ENCODE measurements at regions not wholly inside any gene's neighbourhood (a gene's known extent, or its start where the extent isn't known, plus 50 kb on each side); places are given as distances from the start of the nearest gene placed in this dataset.

DNA sequence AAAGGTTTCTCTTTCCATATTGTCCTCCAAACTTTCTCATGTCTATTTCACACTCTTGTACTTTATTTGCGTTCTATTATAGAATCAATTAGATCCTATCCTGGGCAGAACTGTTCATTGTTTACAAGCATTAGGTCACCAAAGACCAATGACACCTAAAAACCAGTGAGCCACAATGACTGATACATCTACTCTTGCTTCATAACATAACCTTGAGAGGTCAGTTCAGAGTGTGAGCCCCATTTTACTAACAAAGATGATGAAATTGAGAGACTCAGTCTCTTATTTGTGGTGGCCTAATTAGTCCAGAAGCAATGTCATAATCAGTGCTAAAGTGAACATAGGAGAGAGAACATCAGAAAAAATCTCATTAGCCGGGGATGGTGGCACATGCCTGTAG, 248.9 kb upstream of the RBBP8 start:
- H3K9ac ChIP-seq (ENCODE audit: low read length in 2 of 2) = no peak overlapping the region
- no peaks in the 10 kb centered on the region for H3K27me3 ChIP-seq (ENCODE audit: control insufficient read depth in 1 of 2, insufficient read depth in 2 of 2, low read length in 2 of 2)
- H3K9me3 ChIP-seq (ENCODE audit: control insufficient read depth in 2 of 2, low read length in 2 of 2) = no peaks in the 10 kb centered on the region
- H3K4me3 ChIP-seq (ENCODE audit: low read length in 2 of 2) = no peak overlapping the region
- peak overlapping the region; percentile 62 for H3K27ac ChIP-seq (ENCODE audit: low read length)
- no peaks in the 10 kb centered on the region for H3K36me3 ChIP-seq (ENCODE audit: control insufficient read depth in 2 of 2, insufficient read depth in 2 of 2, low read length in 2 of 2)
- H3K4me1 ChIP-seq (ENCODE audit: control insufficient read depth, insufficient read depth, low read length) = peaks cover 20% of the 10 kb centered on the region

DNA sequence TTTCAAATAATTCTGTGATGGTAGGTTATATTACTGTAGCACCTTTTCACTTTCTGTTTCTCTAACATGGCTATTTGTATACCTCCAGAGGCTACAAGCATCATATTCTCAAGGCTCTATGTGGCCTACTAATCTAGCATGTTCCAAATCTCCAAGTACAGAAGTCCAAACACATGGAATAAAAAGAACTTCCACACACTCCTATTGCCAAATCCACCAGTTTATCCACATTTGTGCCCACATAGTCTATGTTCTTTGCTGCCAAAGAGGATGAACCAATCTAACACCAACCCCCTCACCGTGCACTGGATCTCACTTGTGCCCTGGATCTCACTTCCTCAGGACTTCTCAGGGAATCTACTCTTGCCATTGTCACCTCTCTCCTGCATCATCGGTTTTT, 247.3 kb upstream of the RBBP8 start:
- Histone ChIP-seq H3K9ac (ENCODE audit: low read length in 2 of 2) (no peak overlapping the region), H3K27ac (ENCODE audit: low read length) (no peak overlapping the region), H3K27me3 (ENCODE audit: control insufficient read depth in 1 of 2, insufficient read depth in 2 of 2, low read length in 2 of 2) (no peaks in the 10 kb centered on the region), H3K4me3 (ENCODE audit: low read length in 2 of 2) (no peak overlapping the region), H3K9me3 (ENCODE audit: control insufficient read depth in 2 of 2, low read length in 2 of 2) (no peaks in the 10 kb centered on the region), H3K36me3 (ENCODE audit: control insufficient read depth in 2 of 2, insufficient read depth in 2 of 2, low read length in 2 of 2) (no peaks in the 10 kb centered on the region), H3K4me1 (ENCODE audit: control insufficient read depth, insufficient read depth, low read length) (peaks cover 20% of the 10 kb centered on the region)

DNA sequence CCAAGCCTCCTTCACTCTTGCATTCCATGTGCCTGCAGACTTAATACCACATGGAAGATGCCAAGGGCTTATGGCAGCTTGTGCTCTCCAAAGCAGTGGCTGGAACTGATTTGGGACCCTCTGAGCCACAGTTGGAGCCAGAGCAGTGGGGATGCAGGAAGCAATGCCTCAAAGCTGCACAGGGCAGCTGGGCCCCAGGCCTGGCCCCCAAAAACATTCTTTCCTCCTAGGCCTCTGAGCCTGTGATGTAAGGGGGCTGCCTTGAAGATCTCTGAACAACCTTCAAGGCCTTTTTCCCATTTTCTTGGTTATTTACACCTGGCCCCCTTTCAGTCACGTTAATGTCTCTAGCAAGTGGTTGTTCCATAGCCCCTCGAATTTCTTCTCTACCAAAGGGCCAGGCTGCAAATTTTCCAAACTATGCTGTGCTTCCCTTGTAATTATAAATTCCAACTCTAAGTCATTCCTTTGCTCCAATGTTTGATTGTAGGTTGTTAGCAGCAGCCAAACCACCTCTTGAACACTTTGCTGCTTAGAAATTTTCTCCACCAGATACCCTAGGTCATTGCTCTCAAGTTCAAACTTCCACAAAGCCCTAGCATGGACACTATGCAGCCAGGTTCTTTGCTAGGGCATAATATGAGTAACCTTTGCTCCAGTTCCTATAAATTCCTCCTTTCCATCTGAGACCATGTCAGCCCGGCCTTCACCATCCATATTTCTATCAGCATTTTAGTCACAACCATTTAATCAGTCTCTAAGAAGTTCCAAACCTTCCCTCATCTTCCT, 245.0 kb upstream of the RBBP8 start:
- Histone ChIP-seq H3K9me3 (ENCODE audit: control insufficient read depth in 2 of 2, low read length in 2 of 2) (no peaks in the 10 kb centered on the region), H3K4me3 (ENCODE audit: low read length in 2 of 2) (no peak overlapping the region), H3K9ac (ENCODE audit: low read length in 2 of 2) (no peak overlapping the region), H3K27ac (ENCODE audit: low read length) (no peak overlapping the region), H3K27me3 (ENCODE audit: control insufficient read depth in 1 of 2, insufficient read depth in 2 of 2, low read length in 2 of 2) (no peaks in the 10 kb centered on the region), H3K36me3 (ENCODE audit: control insufficient read depth in 2 of 2, insufficient read depth in 2 of 2, low read length in 2 of 2) (no peaks in the 10 kb centered on the region), H3K4me1 (ENCODE audit: control insufficient read depth, insufficient read depth, low read length) (peaks cover 8% of the 10 kb centered on the region)

DNA sequence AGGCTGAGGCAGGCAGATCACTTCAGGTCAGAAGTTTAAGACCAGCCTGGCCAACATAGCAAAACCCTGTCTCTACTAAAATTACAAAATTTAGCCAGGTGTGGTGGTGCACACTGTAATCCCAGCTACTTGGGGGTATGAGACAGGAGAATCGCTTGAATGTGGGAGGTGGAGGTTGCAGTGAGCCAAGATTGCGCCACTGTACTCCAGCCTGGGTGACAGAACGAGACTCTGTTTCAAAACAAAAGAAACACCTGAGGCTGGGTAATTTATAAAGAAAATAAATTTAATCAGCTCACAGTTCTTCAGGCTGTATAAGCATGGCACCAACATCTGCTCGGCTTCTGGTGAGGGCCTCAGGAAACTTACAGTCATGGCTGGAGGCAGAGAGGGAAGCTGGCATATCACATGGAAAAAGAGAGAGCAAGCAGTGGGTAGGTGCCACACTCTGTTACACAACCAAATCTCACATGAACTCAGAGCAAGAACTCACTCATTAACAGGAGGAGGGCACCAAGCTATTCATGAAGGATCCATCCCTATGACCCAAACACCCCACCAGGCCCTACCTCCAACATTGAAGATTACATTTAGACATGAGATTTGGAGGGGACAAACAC, 244.1 kb upstream of the RBBP8 start:
- no peak overlapping the region for H3K9ac ChIP-seq (ENCODE audit: low read length in 2 of 2)
- no peaks in the 10 kb centered on the region for H3K36me3 ChIP-seq (ENCODE audit: control insufficient read depth in 2 of 2, insufficient read depth in 2 of 2, low read length in 2 of 2)
- H3K27ac ChIP-seq (ENCODE audit: low read length) = no peak overlapping the region
- no peaks in the 10 kb centered on the region for H3K9me3 ChIP-seq (ENCODE audit: control insufficient read depth in 2 of 2, low read length in 2 of 2)
- H3K4me3 ChIP-seq (ENCODE audit: low read length in 2 of 2) = no peak overlapping the region
- no peaks in the 10 kb centered on the region for H3K27me3 ChIP-seq (ENCODE audit: control insufficient read depth in 1 of 2, insufficient read depth in 2 of 2, low read length in 2 of 2)
- no peaks in the 10 kb centered on the region for H3K4me1 ChIP-seq (ENCODE audit: control insufficient read depth, insufficient read depth, low read length)

DNA sequence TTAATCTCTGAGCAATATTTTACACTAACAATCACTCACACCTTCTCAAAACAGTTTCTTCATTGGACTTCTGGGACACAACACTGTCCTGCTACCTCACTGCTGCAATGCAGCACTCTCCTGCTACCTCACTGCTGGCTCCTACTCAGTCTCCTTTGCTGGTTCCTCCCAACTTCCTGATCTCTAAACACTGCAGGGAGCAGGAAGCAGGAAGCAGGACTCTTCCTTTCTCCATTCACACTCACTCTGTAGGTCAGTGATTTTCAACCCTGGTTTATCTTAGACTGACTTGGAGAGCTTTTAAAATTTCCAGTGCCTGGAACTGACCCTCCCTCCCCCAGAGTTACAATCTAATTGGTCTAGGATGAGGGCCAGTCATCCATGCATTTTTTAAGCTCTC, 243.4 kb upstream of the RBBP8 start:
- Histone ChIP-seq H3K36me3 (ENCODE audit: control insufficient read depth in 2 of 2, insufficient read depth in 2 of 2, low read length in 2 of 2) (no peaks in the 10 kb centered on the region), H3K4me3 (ENCODE audit: low read length in 2 of 2) (no peak overlapping the region), H3K27ac (ENCODE audit: low read length) (no peak overlapping the region), H3K9ac (ENCODE audit: low read length in 2 of 2) (no peak overlapping the region), H3K9me3 (ENCODE audit: control insufficient read depth in 2 of 2, low read length in 2 of 2) (no peaks in the 10 kb centered on the region), H3K4me1 (ENCODE audit: control insufficient read depth, insufficient read depth, low read length) (no peaks in the 10 kb centered on the region), H3K27me3 (ENCODE audit: control insufficient read depth in 1 of 2, insufficient read depth in 2 of 2, low read length in 2 of 2) (no peaks in the 10 kb centered on the region)

DNA sequence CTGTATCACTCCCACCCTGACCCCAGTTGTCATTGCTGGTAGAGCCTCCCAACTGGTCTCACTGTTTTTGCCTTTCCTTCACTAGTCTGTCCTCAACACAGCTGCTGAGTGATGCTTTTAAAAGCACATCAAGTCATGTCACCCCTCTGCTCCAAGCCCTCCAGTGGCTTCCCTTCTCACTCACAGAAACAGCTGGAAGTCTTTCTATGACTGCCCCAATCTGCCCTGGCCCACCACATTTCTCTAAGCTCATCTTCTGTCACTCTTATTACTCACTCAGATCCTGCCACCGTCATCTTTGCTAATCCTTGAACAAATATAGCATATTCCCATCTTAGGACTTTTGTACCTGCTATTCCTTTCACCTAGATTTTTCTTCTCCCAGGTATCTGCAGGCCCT, 242.6 kb upstream of the RBBP8 start:
- no peaks in the 10 kb centered on the region for H3K4me1 ChIP-seq (ENCODE audit: control insufficient read depth, insufficient read depth, low read length)
- H3K9ac ChIP-seq (ENCODE audit: low read length in 2 of 2) = no peak overlapping the region
- H3K27me3 ChIP-seq (ENCODE audit: control insufficient read depth in 1 of 2, insufficient read depth in 2 of 2, low read length in 2 of 2) = no peaks in the 10 kb centered on the region
- no peaks in the 10 kb centered on the region for H3K36me3 ChIP-seq (ENCODE audit: control insufficient read depth in 2 of 2, insufficient read depth in 2 of 2, low read length in 2 of 2)
- H3K9me3 ChIP-seq (ENCODE audit: control insufficient read depth in 2 of 2, low read length in 2 of 2) = no peaks in the 10 kb centered on the region
- H3K4me3 ChIP-seq (ENCODE audit: low read length in 2 of 2) = no peak overlapping the region
- no peak overlapping the region for H3K27ac ChIP-seq (ENCODE audit: low read length)

DNA sequence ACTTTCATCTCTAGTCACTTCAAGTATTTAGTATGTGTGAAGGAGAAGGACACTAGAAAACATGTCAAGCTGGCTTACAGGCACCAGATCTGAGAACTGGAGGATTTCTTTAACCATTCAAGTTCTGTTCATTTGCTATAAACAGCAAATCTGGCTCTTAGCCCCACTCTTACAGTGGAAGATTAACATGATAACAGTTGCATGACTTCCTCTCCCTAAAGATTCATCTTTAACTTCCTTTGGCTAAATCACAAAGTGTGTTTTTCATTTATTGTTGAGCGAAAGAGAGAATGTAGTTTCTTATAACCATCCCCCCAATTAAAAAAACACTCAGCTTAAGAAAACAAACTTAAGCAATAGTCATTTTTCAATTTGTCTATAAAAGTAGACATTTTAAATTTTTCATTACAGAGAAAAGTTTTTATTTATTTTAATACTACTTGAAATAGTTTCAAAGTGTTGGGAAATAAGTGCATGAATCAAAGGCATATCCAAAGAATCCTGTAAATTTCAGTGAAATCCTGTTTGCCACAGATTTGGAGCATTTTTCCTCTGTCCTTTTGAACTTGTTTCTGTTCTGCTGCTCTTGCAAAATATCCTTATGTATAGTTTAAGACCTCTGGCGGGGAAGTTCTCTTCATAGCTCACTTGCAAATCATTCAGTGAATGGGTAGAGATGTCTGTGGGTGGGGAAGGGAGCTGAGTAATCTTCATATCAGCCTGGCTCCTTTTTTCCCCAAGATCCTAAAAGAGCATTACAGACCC, 241.0 kb upstream of the RBBP8 start:
- Histone ChIP-seq H3K36me3 (ENCODE audit: control insufficient read depth in 2 of 2, insufficient read depth in 2 of 2, low read length in 2 of 2) (no peaks in the 10 kb centered on the region), H3K27ac (ENCODE audit: low read length) (no peak overlapping the region), H3K9ac (ENCODE audit: low read length in 2 of 2) (no peak overlapping the region), H3K4me3 (ENCODE audit: low read length in 2 of 2) (no peak overlapping the region), H3K9me3 (ENCODE audit: control insufficient read depth in 2 of 2, low read length in 2 of 2) (no peaks in the 10 kb centered on the region), H3K27me3 (ENCODE audit: control insufficient read depth in 1 of 2, insufficient read depth in 2 of 2, low read length in 2 of 2) (no peaks in the 10 kb centered on the region), H3K4me1 (ENCODE audit: control insufficient read depth, insufficient read depth, low read length) (no peaks in the 10 kb centered on the region)

DNA sequence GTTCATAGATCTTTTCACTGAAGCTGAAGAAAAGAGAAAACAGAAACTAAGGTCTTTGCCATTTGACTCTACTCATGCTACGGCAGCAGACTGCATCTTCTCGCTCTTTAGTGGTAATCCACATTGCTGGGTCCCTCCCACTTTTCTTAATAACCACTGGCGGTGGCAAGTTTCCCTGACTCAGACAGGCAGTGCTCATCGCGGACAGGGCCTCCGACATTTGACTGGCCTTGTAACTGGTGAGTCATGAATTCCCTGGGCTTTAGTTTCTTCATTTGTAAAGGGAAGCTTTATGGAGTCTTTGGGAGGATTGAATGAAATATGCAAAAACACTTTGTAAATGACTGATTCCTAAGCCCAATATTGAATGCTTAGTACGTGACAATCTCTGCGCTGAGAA, 238.2 kb upstream of the RBBP8 start:
- Histone ChIP-seq H3K9ac (ENCODE audit: low read length in 2 of 2) (no peak overlapping the region), H3K36me3 (ENCODE audit: control insufficient read depth in 2 of 2, insufficient read depth in 2 of 2, low read length in 2 of 2) (no peaks in the 10 kb centered on the region), H3K4me3 (ENCODE audit: low read length in 2 of 2) (no peak overlapping the region), H3K27ac (ENCODE audit: low read length) (no peak overlapping the region), H3K4me1 (ENCODE audit: control insufficient read depth, insufficient read depth, low read length) (no peaks in the 10 kb centered on the region), H3K9me3 (ENCODE audit: control insufficient read depth in 2 of 2, low read length in 2 of 2) (no peaks in the 10 kb centered on the region), H3K27me3 (ENCODE audit: control insufficient read depth in 1 of 2, insufficient read depth in 2 of 2, low read length in 2 of 2) (no peaks in the 10 kb centered on the region)

DNA sequence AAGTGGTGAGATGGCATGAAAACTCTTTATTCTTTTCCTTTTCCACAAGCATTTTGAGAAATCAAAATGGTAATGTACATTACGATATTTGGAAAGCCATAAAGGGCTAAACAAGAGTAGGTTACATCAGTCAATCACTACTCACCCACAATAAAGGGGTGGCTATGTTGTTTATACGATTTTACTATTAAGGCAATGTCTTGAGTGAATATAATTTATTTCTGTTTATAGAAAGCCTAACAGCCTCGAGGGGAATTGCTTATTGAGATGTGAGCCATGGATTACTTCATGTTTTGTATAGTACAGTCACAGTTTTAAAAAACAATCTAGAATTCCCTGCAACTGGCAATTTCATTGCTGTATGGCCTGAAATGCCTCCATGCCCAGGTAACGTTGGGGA, 237.5 kb upstream of the RBBP8 start:
- no peak overlapping the region for H3K9ac ChIP-seq (ENCODE audit: low read length in 2 of 2)
- no peak overlapping the region for H3K4me3 ChIP-seq (ENCODE audit: low read length in 2 of 2)
- H3K27ac ChIP-seq (ENCODE audit: low read length) = no peak overlapping the region
- H3K36me3 ChIP-seq (ENCODE audit: control insufficient read depth in 2 of 2, insufficient read depth in 2 of 2, low read length in 2 of 2) = no peaks in the 10 kb centered on the region
- H3K9me3 ChIP-seq (ENCODE audit: control insufficient read depth in 2 of 2, low read length in 2 of 2) = no peaks in the 10 kb centered on the region
- no peaks in the 10 kb centered on the region for H3K4me1 ChIP-seq (ENCODE audit: control insufficient read depth, insufficient read depth, low read length)
- no peaks in the 10 kb centered on the region for H3K27me3 ChIP-seq (ENCODE audit: control insufficient read depth in 1 of 2, insufficient read depth in 2 of 2, low read length in 2 of 2)

DNA sequence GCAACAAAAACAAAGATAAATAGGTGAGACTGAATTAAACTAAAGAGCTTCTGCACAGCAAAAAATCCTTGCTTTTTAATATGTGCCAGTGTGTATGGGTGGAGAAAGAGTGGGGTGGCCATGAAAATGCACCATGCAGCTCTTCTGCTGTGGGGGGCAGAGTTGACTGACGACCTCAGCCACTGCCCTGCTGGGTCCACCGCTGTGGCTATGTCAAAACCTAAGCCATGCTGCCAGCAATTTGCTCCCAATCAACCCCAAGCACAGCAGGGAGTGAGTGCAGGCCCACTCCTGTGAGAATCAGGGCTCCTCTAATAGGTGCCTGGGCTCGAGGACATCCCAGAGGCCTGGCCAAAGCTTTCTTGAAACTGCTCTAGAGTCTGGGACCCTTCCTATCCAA, 235.6 kb upstream of the RBBP8 start:
- Histone ChIP-seq H3K27me3 (ENCODE audit: control insufficient read depth in 1 of 2, insufficient read depth in 2 of 2, low read length in 2 of 2) (no peaks in the 10 kb centered on the region), H3K9me3 (ENCODE audit: control insufficient read depth in 2 of 2, low read length in 2 of 2) (no peaks in the 10 kb centered on the region), H3K4me3 (ENCODE audit: low read length in 2 of 2) (no peak overlapping the region), H3K27ac (ENCODE audit: low read length) (no peak overlapping the region), H3K36me3 (ENCODE audit: control insufficient read depth in 2 of 2, insufficient read depth in 2 of 2, low read length in 2 of 2) (no peaks in the 10 kb centered on the region), H3K9ac (ENCODE audit: low read length in 2 of 2) (no peak overlapping the region), H3K4me1 (ENCODE audit: control insufficient read depth, insufficient read depth, low read length) (no peaks in the 10 kb centered on the region)

DNA sequence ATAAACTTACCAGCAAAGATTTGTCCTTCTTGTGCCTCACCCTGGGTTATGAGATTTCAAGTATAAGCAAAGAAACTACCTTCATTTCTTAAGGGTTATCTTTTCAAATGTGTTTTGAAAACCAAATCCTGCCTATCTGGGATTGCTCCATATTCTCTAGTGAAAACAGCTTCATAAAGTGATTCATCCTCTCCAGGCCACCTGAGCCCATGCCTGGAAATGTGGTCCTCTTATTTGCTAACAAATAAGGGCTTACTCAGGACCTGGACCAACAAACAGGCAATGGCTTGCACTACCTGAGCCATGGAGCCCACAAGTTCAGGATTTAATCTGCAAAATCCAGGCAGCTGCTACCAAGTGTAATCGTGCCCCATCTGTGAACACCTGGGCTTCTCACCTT, 234.4 kb upstream of the RBBP8 start:
- Histone ChIP-seq H3K4me1 (ENCODE audit: control insufficient read depth, insufficient read depth, low read length) (no peaks in the 10 kb centered on the region), H3K9ac (ENCODE audit: low read length in 2 of 2) (no peak overlapping the region), H3K9me3 (ENCODE audit: control insufficient read depth in 2 of 2, low read length in 2 of 2) (no peaks in the 10 kb centered on the region), H3K36me3 (ENCODE audit: control insufficient read depth in 2 of 2, insufficient read depth in 2 of 2, low read length in 2 of 2) (no peaks in the 10 kb centered on the region), H3K4me3 (ENCODE audit: low read length in 2 of 2) (no peak overlapping the region), H3K27me3 (ENCODE audit: control insufficient read depth in 1 of 2, insufficient read depth in 2 of 2, low read length in 2 of 2) (no peaks in the 10 kb centered on the region), H3K27ac (ENCODE audit: low read length) (no peak overlapping the region)

Data from stomach smooth muscle (tissue), 2 donors.